ENCODE measurements at regions not wholly inside any gene's neighbourhood (a gene's known extent, or its start where the extent isn't known, plus 50 kb on each side); places are given as distances from the start of the nearest gene placed in this dataset.

GRCh38 chr4:23266401-23266800 lies 573.7 kb downstream of the GBA3 start:
- Histone ChIP-seq H3K4me2 (ENCODE audit: low read length) (no peak overlapping the region), H3K9me2 (replicated peaks; ENCODE audit: low read length) (no peaks in the 10 kb centered on the region), H3K4me1 (ENCODE audit: insufficient read depth, low read length) (no peaks in the 10 kb centered on the region), H3K36me3 (ENCODE audit: low read depth, low read length) (no peaks in the 10 kb centered on the region), H3K27ac (ENCODE audit: low read length) (no peak overlapping the region), H3K9me3 (ENCODE audit: low read length) (no peaks in the 10 kb centered on the region), H3K4me3 (ENCODE audit: low read length) (no peak overlapping the region), H2AFZ (ENCODE audit: low read length) (no peak overlapping the region), H4K20me1 (ENCODE audit: low read length) (no peaks in the 10 kb centered on the region), H3K9ac (ENCODE audit: low read length) (no peak overlapping the region), H3K27me3 (ENCODE audit: low read length) (peaks cover 44% of the 10 kb centered on the region), H3K79me2 (ENCODE audit: low read length) (no peaks in the 10 kb centered on the region), H3F3A (ENCODE audit: low read length, unreplicated experiment) (no peaks in the 10 kb centered on the region)
- DNase-seq (no peak), ATAC-seq (no peak)
- CTCF ChIA-PET = no interaction called here
- TF ChIP-seq, protein P1, sequence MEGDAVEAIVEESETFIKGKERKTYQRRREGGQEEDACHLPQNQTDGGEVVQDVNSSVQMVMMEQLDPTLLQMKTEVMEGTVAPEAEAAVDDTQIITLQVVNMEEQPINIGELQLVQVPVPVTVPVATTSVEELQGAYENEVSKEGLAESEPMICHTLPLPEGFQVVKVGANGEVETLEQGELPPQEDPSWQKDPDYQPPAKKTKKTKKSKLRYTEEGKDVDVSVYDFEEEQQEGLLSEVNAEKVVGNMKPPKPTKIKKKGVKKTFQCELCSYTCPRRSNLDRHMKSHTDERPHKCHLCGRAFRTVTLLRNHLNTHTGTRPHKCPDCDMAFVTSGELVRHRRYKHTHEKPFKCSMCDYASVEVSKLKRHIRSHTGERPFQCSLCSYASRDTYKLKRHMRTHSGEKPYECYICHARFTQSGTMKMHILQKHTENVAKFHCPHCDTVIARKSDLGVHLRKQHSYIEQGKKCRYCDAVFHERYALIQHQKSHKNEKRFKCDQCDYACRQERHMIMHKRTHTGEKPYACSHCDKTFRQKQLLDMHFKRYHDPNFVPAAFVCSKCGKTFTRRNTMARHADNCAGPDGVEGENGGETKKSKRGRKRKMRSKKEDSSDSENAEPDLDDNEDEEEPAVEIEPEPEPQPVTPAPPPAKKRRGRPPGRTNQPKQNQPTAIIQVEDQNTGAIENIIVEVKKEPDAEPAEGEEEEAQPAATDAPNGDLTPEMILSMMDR (conservative IDR thresholded peaks at IDR 0.05; ENCODE audit: low read depth, low read length) = no peak
- TF ChIP-seq EZH2phosphoT487 (IDR thresholded peaks at IDR 0.05; ENCODE audit: borderline replicate concordance, low read length) = no peak
- TF ChIP-seq EZH2 (IDR thresholded peaks at IDR 0.05; ENCODE audit: low read length, unreplicated experiment) = no peak
- intact Hi-C loops (cut with micrococcal nuclease) = no loop called here
- POLR2A ChIA-PET (ENCODE audit: unreplicated experiment) = no interaction called here
- BruUV-seq (replicated peaks) = no TSS peak

DNA sequence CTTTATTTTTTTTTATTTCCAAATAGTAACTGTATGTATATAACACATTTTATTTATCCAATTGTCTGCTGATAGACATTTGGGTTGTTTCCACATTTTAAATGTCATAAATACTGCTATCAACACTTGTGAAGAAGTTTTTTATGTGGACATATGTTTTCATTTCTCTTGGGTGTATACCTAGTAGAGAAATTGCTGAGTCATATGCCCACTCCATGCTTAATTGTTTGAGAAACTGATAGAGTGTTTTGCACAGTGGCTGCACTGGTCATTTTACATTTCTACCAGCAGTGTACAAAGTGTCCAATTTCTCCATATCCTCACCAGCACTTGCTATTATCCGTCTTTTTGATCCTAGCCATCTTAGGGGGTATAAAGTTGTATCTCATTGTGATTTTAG lies 567.8 kb downstream of the GBA3 start:
- no peaks in the 10 kb centered on the region for H3F3A ChIP-seq (ENCODE audit: low read length, unreplicated experiment)
- H3K4me3 ChIP-seq (ENCODE audit: low read length) = no peak overlapping the region
- H3K27me3 ChIP-seq (ENCODE audit: low read length) = peaks cover 20% of the 10 kb centered on the region
- ATAC-seq = no peak
- no peak overlapping the region for H3K4me2 ChIP-seq (ENCODE audit: low read length)
- H3K9me2 ChIP-seq (replicated peaks; ENCODE audit: low read length) = no peaks in the 10 kb centered on the region
- BruUV-seq (replicated peaks) = no TSS peak
- no peak for DNase-seq
- ChIA-PET POLR2A (ENCODE audit: unreplicated experiment) (no interaction called here), CTCF (no interaction called here)
- intact Hi-C loops (cut with micrococcal nuclease) = no loop called here
- no peaks in the 10 kb centered on the region for H3K79me2 ChIP-seq (ENCODE audit: low read length)
- TF ChIP-seq EZH2phosphoT487 (IDR thresholded peaks at IDR 0.05; ENCODE audit: borderline replicate concordance, low read length) (no peak), EZH2 (IDR thresholded peaks at IDR 0.05; ENCODE audit: low read length, unreplicated experiment) (no peak)
- TF ChIP-seq, protein P1 (conservative IDR thresholded peaks at IDR 0.05; ENCODE audit: low read depth, low read length) = no peak
- no peak overlapping the region for H2AFZ ChIP-seq (ENCODE audit: low read length)
- no peaks in the 10 kb centered on the region for H3K4me1 ChIP-seq (ENCODE audit: insufficient read depth, low read length)
- no peaks in the 10 kb centered on the region for H4K20me1 ChIP-seq (ENCODE audit: low read length)
- H3K9ac ChIP-seq (ENCODE audit: low read length) = no peak overlapping the region
- H3K9me3 ChIP-seq (ENCODE audit: low read length) = no peaks in the 10 kb centered on the region
- H3K36me3 ChIP-seq (ENCODE audit: low read depth, low read length) = no peaks in the 10 kb centered on the region
- no peak overlapping the region for H3K27ac ChIP-seq (ENCODE audit: low read length)

DNA sequence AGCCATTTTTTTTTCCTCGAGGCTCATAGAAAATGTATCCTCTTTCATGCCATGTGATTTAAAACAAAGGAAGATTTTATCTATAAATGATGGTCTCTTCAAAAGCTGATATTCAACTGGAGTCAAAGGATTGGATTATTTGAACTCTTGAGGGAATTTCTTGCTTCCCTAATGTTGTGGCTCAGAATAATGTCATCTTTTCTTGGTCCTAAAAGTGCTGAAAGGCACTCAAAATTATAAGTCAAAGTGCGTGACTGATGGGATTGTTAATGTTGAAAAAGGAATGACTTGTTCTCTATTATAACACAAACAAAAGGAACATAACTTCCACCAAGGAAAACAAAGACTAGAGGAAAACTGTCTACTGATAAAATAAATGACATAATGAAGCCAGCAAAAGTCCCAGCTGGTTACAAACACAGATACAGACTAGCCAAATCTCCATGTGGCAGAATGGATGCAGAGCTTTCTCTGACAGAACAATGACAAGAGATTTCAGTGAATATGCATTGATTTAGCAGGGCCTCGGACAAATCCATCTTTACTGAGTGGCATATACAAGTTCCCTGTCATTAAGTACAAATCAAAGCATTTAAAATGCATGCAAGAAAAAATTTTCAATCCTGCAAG lies 552.6 kb downstream of the GBA3 start:
- Histone ChIP-seq H3K9me2 (replicated peaks; ENCODE audit: low read length) (no peaks in the 10 kb centered on the region), H3K79me2 (ENCODE audit: low read length) (no peaks in the 10 kb centered on the region), H3K27me3 (ENCODE audit: low read length) (peaks cover 15% of the 10 kb centered on the region; the same call in 1 of the 2 replicates), H3K9me3 (ENCODE audit: low read length) (no peaks in the 10 kb centered on the region), H3K4me1 (ENCODE audit: insufficient read depth, low read length) (no peaks in the 10 kb centered on the region), H3K9ac (ENCODE audit: low read length) (no peak overlapping the region), H2AFZ (ENCODE audit: low read length) (no peak overlapping the region), H3F3A (ENCODE audit: low read length, unreplicated experiment) (no peaks in the 10 kb centered on the region), H3K27ac (ENCODE audit: low read length) (no peak overlapping the region), H4K20me1 (ENCODE audit: low read length) (no peaks in the 10 kb centered on the region), H3K4me2 (ENCODE audit: low read length) (no peak overlapping the region), H3K36me3 (ENCODE audit: low read depth, low read length) (no peaks in the 10 kb centered on the region), H3K4me3 (ENCODE audit: low read length) (no peak overlapping the region)
- DNase-seq (no peak), ATAC-seq (no peak)
- BruUV-seq (replicated peaks) = no TSS peak
- intact Hi-C loops (cut with micrococcal nuclease) = no loop called here
- ChIA-PET POLR2A (ENCODE audit: unreplicated experiment) (no interaction called here), CTCF (no interaction called here)
- TF ChIP-seq EZH2 (IDR thresholded peaks at IDR 0.05; ENCODE audit: low read length, unreplicated experiment) (no peak), EZH2phosphoT487 (IDR thresholded peaks at IDR 0.05; ENCODE audit: borderline replicate concordance, low read length) (no peak)
- TF ChIP-seq, protein P1 (conservative IDR thresholded peaks at IDR 0.05; ENCODE audit: low read depth, low read length) = no peak

Measured in PC-3 (cell line).